SK-N-SH (cell line): ENCODE measurements at regions not wholly inside any gene's neighbourhood (a gene's known extent, or its start where the extent isn't known, plus 50 kb on each side); places are given as distances from the start of the nearest gene placed in this dataset.

Experiments used
- CTCF ChIA-PET: fragments of 300-600, 350-600 bp; formaldehyde crosslinking; extraction: SDS; loops from one replicate; lab custom pipeline; 2021; lab: Yijun Ruan, JAX
- POLR2A ChIA-PET: fragments of 350-600 bp; sonication (Branson Sonifier 250); formaldehyde crosslinking; extraction: SDS; loops from one replicate; lab custom pipeline; 2020; ENCODE audit warnings: antibody characterized with exemption, inconsistent platforms; lab: Yijun Ruan, JAX
- DNase-seq: peaks from one replicate; pipeline ENCODE4 v3.0.0; 2012
- H2AFZ ChIP-seq: fragments of 200-600 bp; sonication (generic); 2 replicates; pipeline ENCODE4 v1.8.1; 2016; ENCODE audit warnings: antibody characterized with exemption, mild to moderate bottlenecking, low read depth
- H3F3A ChIP-seq: fragments of 200-600 bp; sonication (generic); replicated peaks from 2 replicates; pipeline ENCODE3; 2016; ENCODE audit warnings: antibody characterized with exemption, mild to moderate bottlenecking; ENCODE audit not compliant: insufficient read depth
- H3K27ac ChIP-seq, 2 experiments: fragments of 200-500 bp in 1 of 2; fragments of 200-600 bp in 1 of 2; sonication (Bioruptor generic) in 1 of 2; sonication (generic), shearing (Covaris generic) in 1 of 2; 2 replicates each; pipeline versions ENCODE4 v1.5.1 to v1.6.1; 2014 to 2016; ENCODE audit warnings: low read depth in 2 of 2, inconsistent platforms in 1 of 2, low read length in 1 of 2, mild to moderate bottlenecking in 1 of 2, mixed read lengths in 1 of 2
- H3K27me3 ChIP-seq: fragments of 200-600 bp; sonication (generic), shearing (Covaris generic); 2 replicates; pipeline ENCODE4 v1.6.1; 2016; ENCODE audit warnings: mixed run types; ENCODE audit not compliant: insufficient read depth
- H3K36me3 ChIP-seq, 2 experiments: fragments of 200-500 bp in 1 of 2; fragments of 200-600 bp in 1 of 2; sonication (Bioruptor generic) in 1 of 2; sonication (generic) in 1 of 2; replicated peaks in 1 of 2; 2 replicates each; pipeline versions ENCODE3 to v1.5.1; 2014 to 2016; ENCODE audit warnings: low read length in 1 of 2, mild to moderate bottlenecking in 1 of 2; ENCODE audit not compliant: insufficient read depth in 2 of 2, control insufficient read depth in 1 of 2
- H3K4me1 ChIP-seq, 2 experiments: fragments of 200-500 bp in 1 of 2; fragments of 200-600 bp in 1 of 2; sonication (Bioruptor generic) in 1 of 2; sonication (generic), shearing (Covaris generic) in 1 of 2; 2 replicates each; pipeline versions ENCODE4 v1.5.1 to v1.6.1; 2014 to 2016; ENCODE audit warnings: low read depth in 1 of 2, low read length in 1 of 2, mixed run types in 1 of 2; ENCODE audit not compliant: insufficient read depth in 2 of 2, control insufficient read depth in 1 of 2
- H3K4me2 ChIP-seq: fragments of 200-600 bp; sonication (generic), shearing (Covaris generic); 2 replicates; pipeline ENCODE4 v1.6.1; 2017; ENCODE audit warnings: mixed run types
- H3K4me3 ChIP-seq, 2 experiments: fragments of 200-500 bp in 1 of 2; fragments of 200-600 bp in 1 of 2; sonication (Bioruptor generic) in 1 of 2; sonication (generic), shearing (Covaris generic) in 1 of 2; 2 replicates each; pipeline versions ENCODE4 v1.5.1 to v1.8.1; 2014 to 2016; ENCODE audit warnings: low read depth in 2 of 2, inconsistent platforms in 1 of 2, low read length in 1 of 2, mild to moderate bottlenecking in 1 of 2, mixed read lengths in 1 of 2, moderate library complexity in 1 of 2
- H3K79me2 ChIP-seq: fragments of 200-600 bp; sonication (generic); 2 replicates; pipeline ENCODE4 v1.8.1; 2017; ENCODE audit warnings: mild to moderate bottlenecking; ENCODE audit not compliant: insufficient read depth
- H3K9ac ChIP-seq: fragments of 200-600 bp; sonication (generic); 2 replicates; pipeline ENCODE4 v1.6.1; 2017; ENCODE audit warnings: mixed run types
- H3K9me2 ChIP-seq: fragments of 200-600 bp; sonication (generic); 2 replicates; pipeline ENCODE4 v1.6.1; 2017; ENCODE audit warnings: mixed run types
- H3K9me3 ChIP-seq: fragments of 200-600 bp; sonication (generic); 2 replicates; pipeline ENCODE4 v1.6.1; 2017; ENCODE audit warnings: mixed run types, mild to moderate bottlenecking, moderate library complexity
- H4K20me1 ChIP-seq: fragments of 200-600 bp; sonication (generic); 2 replicates; pipeline ENCODE4 v1.6.1; 2017; ENCODE audit warnings: mild to moderate bottlenecking, mixed run types; ENCODE audit not compliant: insufficient read depth
- CHD2 ChIP-seq: fragments of 150-350 bp; IDR thresholded peaks from 2 replicates; pipeline ENCODE4 v1.6.1; 2018; ENCODE audit warnings: low read length; ENCODE audit not compliant: partially characterized antibody
- ELF1 ChIP-seq: IDR thresholded peaks from 2 replicates; pipeline ENCODE4 v1.4.0; 2012
- EP300 ChIP-seq, 2 experiments: IDR thresholded peaks; 2 replicates each; pipeline versions ENCODE4 v1.4.0 to v1.6.1; 2012; ENCODE audit warnings: borderline replicate concordance in 1 of 2, low read depth in 1 of 2, low read length in 1 of 2
- EZH2phosphoT487 ChIP-seq: fragments of 200-600 bp; sonication (generic); IDR thresholded peaks from 2 replicates; pipeline ENCODE4 v1.6.1; 2017; ENCODE audit warnings: low read depth, mixed run types, mild to moderate bottlenecking, antibody characterized with exemption, moderate library complexity, borderline replicate concordance
- FOSL2 ChIP-seq: IDR thresholded peaks from 2 replicates; pipeline ENCODE4 v1.4.0; 2012; ENCODE audit warnings: low read depth, mild to moderate bottlenecking, moderate library complexity, borderline replicate concordance
- FOXJ3 ChIP-seq: sonication (generic); formaldehyde crosslinking; IDR thresholded peaks from 2 replicates; pipeline ENCODE4 v1.5.1; 2020; ENCODE audit warnings: mild to moderate bottlenecking, missing genetic modification reagents
- FOXM1 ChIP-seq: IDR thresholded peaks from 2 replicates; pipeline ENCODE4 v1.4.0; 2012; ENCODE audit warnings: low read depth, mild to moderate bottlenecking
- GABPA ChIP-seq: IDR thresholded peaks from 2 replicates; pipeline ENCODE4 v1.4.0; 2012; ENCODE audit warnings: low read depth, mild to moderate bottlenecking
- GATA2 ChIP-seq: sonication (generic); formaldehyde crosslinking; IDR thresholded peaks from 2 replicates; pipeline ENCODE4 v1.5.0; 2020; ENCODE audit warnings: mild to moderate bottlenecking, missing genetic modification reagents
- JUND ChIP-seq: IDR thresholded peaks from 2 replicates; pipeline ENCODE4 v1.4.0; 2012
- MEF2A ChIP-seq: IDR thresholded peaks from 2 replicates; pipeline ENCODE4 v1.4.0; 2012; ENCODE audit warnings: low read depth, borderline replicate concordance
- NRF1 ChIP-seq: IDR thresholded peaks from 2 replicates; pipeline ENCODE4 v1.6.1; 2012; ENCODE audit warnings: low read depth, mild to moderate bottlenecking, low read length
- POLR2AphosphoS5 ChIP-seq: IDR thresholded peaks from 2 replicates; pipeline ENCODE4 v1.6.1; 2012; ENCODE audit warnings: low read depth, low read length
- RAD21 ChIP-seq: IDR thresholded peaks from 2 replicates; pipeline ENCODE4 v1.6.1; 2012; ENCODE audit warnings: mild to moderate bottlenecking, low read length
- RFX5 ChIP-seq: IDR thresholded peaks from 2 replicates; pipeline ENCODE4 v1.6.1; 2012; ENCODE audit warnings: mild to moderate bottlenecking, improper control_type of control experiment, low read length
- RXRA ChIP-seq: IDR thresholded peaks from 2 replicates; pipeline ENCODE4 v1.4.0; 2012; ENCODE audit warnings: low read depth, mild to moderate bottlenecking, borderline replicate concordance
- TAF1 ChIP-seq: IDR thresholded peaks from 2 replicates; pipeline ENCODE4 v1.6.1; 2012; ENCODE audit warnings: low read depth, mild to moderate bottlenecking, low read length, moderate library complexity, borderline replicate concordance
- TCF12 ChIP-seq: IDR thresholded peaks from 2 replicates; pipeline ENCODE4 v1.4.0; 2012
- TEAD4 ChIP-seq: IDR thresholded peaks from 2 replicates; pipeline ENCODE4 v1.4.0; 2012; ENCODE audit warnings: mild to moderate bottlenecking, borderline replicate concordance; ENCODE audit not compliant: insufficient read depth
- YY1 ChIP-seq: IDR thresholded peaks from 2 replicates; pipeline ENCODE4 v1.4.0; 2012; ENCODE audit warnings: low read depth, mild to moderate bottlenecking
- WGBS: methylation state at CpG from one replicate; pipeline ENCODE4 v1.1.6; 2017; ENCODE audit warnings: low lambda C conversion rate; 5-methylcytosine and 5-hydroxymethylcytosine counted together
- TF ChIP-seq, protein P1 (sequence below): fragments of 200-600 bp; sonication (generic); IDR thresholded peaks from 2 replicates; pipeline ENCODE4 v1.6.1; 2017; ENCODE audit warnings: antibody characterized with exemption, mild to moderate bottlenecking, moderate library complexity
- TF ChIP-seq, protein P2 (sequence below): IDR thresholded peaks from 2 replicates; pipeline ENCODE4; 2012
- TF ChIP-seq, protein P3 (sequence below): IDR thresholded peaks from 2 replicates; pipeline ENCODE4 v1.4.0; 2012; ENCODE audit warnings: low read depth, borderline replicate concordance
- TF ChIP-seq, protein P4 (sequence below): fragments of 150-350 bp; IDR thresholded peaks from 2 replicates; pipeline ENCODE4 v1.6.1; 2016; ENCODE audit warnings: mild to moderate bottlenecking, low read depth, low read length
- TF ChIP-seq, protein P5 (sequence below): IDR thresholded peaks from 2 replicates; pipeline ENCODE4 v1.6.1; 2012; ENCODE audit warnings: mild to moderate bottlenecking, low read depth, low read length, moderate library complexity
- TF ChIP-seq, protein P6 (sequence below): IDR thresholded peaks from 2 replicates; pipeline ENCODE4 v1.4.0; 2012; ENCODE audit warnings: low read depth

DNA sequence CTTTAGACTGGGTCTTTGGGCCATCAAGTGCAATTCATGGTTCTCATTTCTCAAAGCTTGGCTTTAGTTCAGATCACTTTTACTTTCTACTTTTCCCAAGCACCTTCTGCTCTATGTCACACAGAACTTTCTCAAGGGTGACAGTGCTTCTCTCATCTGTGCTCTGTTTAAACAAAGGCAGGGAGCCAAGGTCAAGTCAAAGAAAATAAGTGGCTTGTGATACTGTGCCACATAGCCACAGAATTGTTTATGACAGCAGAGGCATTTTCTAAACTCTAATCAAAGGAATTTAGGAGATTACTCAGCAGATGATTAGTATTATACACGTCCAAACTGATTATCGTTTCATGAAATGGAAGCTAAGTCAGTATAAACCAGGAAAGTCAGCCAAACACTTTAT is 348.0 kb downstream of the HDGFL1 start:
- H3K9ac ChIP-seq = no peak overlapping the region
- no peaks in the 10 kb centered on the region for H3K79me2 ChIP-seq
- H3K9me2 ChIP-seq = no peaks in the 10 kb centered on the region
- 65% methylated on average over 2 of the region's 2 CpGs for WGBS
- H3K4me1 ChIP-seq = peaks cover 0 to 3% of the 10 kb centered on the region in 2 experiments; a peak in 1 of 4 replicates
- no peak for DNase-seq
- no peaks in the 10 kb centered on the region for H3F3A ChIP-seq
- no peaks in the 10 kb centered on the region for H3K9me3 ChIP-seq
- 0 out of 2 replicates have a peak overlapping the region, but pooled peaks have one; percentile 35 for H2AFZ ChIP-seq
- no peaks in the 10 kb centered on the region for H4K20me1 ChIP-seq
- POLR2A ChIA-PET = no interaction called here
- no peaks in the 10 kb centered on the region for H3K36me3 ChIP-seq
- H3K27ac ChIP-seq = peak overlapping the region in 1 of 2 experiments; percentile 34; a peak in 2 of 4 replicates
- H3K27me3 ChIP-seq = no peaks in the 10 kb centered on the region
- CTCF ChIA-PET = no interaction called here
- no peak overlapping the region for H3K4me3 ChIP-seq
- H3K4me2 ChIP-seq = no peak overlapping the region
- TF ChIP-seq YY1 (no peak), ELF1 (no peak), TEAD4 (0 out of 2 replicates have a peak, but pooled peaks have one; percentile 21), EP300 (IDR thresholded peaks at IDR 0.05; ENCODE audit: borderline replicate concordance in 1 of 2, low read depth in 1 of 2, low read length in 1 of 2) (peak; percentile 56 to 75; a peak in 3 of 4 replicates), EZH2phosphoT487 (no peak), CHD2 (no peak), RXRA (0 out of 2 replicates have a peak, but pooled peaks have one; percentile 32), RFX5 (no peak), POLR2AphosphoS5 (peak; percentile 57), MEF2A (no peak), NRF1 (no peak), FOXM1 (no peak), FOSL2 (no peak; the same call in 1 of the 2 replicates), RAD21 (no peak), FOXJ3 (no peak), TCF12 (peak; percentile 88), GABPA (no peak), GATA2 (CRISPR knock-in tag) (no peak), JUND (peak; percentile 56), TAF1 (no peak)
- TF ChIP-seq, protein P1, sequence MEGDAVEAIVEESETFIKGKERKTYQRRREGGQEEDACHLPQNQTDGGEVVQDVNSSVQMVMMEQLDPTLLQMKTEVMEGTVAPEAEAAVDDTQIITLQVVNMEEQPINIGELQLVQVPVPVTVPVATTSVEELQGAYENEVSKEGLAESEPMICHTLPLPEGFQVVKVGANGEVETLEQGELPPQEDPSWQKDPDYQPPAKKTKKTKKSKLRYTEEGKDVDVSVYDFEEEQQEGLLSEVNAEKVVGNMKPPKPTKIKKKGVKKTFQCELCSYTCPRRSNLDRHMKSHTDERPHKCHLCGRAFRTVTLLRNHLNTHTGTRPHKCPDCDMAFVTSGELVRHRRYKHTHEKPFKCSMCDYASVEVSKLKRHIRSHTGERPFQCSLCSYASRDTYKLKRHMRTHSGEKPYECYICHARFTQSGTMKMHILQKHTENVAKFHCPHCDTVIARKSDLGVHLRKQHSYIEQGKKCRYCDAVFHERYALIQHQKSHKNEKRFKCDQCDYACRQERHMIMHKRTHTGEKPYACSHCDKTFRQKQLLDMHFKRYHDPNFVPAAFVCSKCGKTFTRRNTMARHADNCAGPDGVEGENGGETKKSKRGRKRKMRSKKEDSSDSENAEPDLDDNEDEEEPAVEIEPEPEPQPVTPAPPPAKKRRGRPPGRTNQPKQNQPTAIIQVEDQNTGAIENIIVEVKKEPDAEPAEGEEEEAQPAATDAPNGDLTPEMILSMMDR = no peak
- TF ChIP-seq, protein P2, sequence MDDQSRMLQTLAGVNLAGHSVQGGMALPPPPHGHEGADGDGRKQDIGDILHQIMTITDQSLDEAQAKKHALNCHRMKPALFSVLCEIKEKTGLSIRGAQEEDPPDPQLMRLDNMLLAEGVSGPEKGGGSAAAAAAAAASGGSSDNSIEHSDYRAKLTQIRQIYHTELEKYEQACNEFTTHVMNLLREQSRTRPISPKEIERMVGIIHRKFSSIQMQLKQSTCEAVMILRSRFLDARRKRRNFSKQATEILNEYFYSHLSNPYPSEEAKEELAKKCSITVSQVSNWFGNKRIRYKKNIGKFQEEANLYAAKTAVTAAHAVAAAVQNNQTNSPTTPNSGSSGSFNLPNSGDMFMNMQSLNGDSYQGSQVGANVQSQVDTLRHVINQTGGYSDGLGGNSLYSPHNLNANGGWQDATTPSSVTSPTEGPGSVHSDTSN = peak; percentile 89
- TF ChIP-seq, protein P3, sequence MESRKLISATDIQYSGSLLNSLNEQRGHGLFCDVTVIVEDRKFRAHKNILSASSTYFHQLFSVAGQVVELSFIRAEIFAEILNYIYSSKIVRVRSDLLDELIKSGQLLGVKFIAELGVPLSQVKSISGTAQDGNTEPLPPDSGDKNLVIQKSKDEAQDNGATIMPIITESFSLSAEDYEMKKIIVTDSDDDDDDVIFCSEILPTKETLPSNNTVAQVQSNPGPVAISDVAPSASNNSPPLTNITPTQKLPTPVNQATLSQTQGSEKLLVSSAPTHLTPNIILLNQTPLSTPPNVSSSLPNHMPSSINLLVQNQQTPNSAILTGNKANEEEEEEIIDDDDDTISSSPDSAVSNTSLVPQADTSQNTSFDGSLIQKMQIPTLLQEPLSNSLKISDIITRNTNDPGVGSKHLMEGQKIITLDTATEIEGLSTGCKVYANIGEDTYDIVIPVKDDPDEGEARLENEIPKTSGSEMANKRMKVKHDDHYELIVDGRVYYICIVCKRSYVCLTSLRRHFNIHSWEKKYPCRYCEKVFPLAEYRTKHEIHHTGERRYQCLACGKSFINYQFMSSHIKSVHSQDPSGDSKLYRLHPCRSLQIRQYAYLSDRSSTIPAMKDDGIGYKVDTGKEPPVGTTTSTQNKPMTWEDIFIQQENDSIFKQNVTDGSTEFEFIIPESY = no peak
- TF ChIP-seq, protein P4, sequence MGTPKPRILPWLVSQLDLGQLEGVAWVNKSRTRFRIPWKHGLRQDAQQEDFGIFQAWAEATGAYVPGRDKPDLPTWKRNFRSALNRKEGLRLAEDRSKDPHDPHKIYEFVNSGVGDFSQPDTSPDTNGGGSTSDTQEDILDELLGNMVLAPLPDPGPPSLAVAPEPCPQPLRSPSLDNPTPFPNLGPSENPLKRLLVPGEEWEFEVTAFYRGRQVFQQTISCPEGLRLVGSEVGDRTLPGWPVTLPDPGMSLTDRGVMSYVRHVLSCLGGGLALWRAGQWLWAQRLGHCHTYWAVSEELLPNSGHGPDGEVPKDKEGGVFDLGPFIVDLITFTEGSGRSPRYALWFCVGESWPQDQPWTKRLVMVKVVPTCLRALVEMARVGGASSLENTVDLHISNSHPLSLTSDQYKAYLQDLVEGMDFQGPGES = no peak
- TF ChIP-seq, protein P5, sequence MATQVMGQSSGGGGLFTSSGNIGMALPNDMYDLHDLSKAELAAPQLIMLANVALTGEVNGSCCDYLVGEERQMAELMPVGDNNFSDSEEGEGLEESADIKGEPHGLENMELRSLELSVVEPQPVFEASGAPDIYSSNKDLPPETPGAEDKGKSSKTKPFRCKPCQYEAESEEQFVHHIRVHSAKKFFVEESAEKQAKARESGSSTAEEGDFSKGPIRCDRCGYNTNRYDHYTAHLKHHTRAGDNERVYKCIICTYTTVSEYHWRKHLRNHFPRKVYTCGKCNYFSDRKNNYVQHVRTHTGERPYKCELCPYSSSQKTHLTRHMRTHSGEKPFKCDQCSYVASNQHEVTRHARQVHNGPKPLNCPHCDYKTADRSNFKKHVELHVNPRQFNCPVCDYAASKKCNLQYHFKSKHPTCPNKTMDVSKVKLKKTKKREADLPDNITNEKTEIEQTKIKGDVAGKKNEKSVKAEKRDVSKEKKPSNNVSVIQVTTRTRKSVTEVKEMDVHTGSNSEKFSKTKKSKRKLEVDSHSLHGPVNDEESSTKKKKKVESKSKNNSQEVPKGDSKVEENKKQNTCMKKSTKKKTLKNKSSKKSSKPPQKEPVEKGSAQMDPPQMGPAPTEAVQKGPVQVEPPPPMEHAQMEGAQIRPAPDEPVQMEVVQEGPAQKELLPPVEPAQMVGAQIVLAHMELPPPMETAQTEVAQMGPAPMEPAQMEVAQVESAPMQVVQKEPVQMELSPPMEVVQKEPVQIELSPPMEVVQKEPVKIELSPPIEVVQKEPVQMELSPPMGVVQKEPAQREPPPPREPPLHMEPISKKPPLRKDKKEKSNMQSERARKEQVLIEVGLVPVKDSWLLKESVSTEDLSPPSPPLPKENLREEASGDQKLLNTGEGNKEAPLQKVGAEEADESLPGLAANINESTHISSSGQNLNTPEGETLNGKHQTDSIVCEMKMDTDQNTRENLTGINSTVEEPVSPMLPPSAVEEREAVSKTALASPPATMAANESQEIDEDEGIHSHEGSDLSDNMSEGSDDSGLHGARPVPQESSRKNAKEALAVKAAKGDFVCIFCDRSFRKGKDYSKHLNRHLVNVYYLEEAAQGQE = no peak
- TF ChIP-seq, protein P6, sequence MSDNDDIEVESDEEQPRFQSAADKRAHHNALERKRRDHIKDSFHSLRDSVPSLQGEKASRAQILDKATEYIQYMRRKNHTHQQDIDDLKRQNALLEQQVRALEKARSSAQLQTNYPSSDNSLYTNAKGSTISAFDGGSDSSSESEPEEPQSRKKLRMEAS = no peak
